ENCODE measurements at regions not wholly inside any gene's neighbourhood (a gene's known extent, or its start where the extent isn't known, plus 50 kb on each side); places are given as distances from the start of the nearest gene placed in this dataset.

- DNase-seq = no peak
These were observed 416.9 kb upstream of the SMARCA2 start for GRCh38 chr9:1598270-1598669.

- no peak for DNase-seq
These were observed 415.2 kb upstream of the SMARCA2 start for GRCh38 chr9:1599961-1600360.

GRCh38 chr9:1604942-1605560 lies 410.1 kb upstream of the SMARCA2 start:
- peak; percentile 31 for DNase-seq

GRCh38 chr9:1606253-1606652 lies 408.9 kb upstream of the SMARCA2 start:
- DNase-seq = no peak

GRCh38 chr9:1612886-1613285 lies 402.3 kb upstream of the SMARCA2 start:
- no peak for DNase-seq

- DNase-seq = no peak
These were observed 397.7 kb upstream of the SMARCA2 start for GRCh38 chr9:1617419-1617818.

GRCh38 chr9:1619915-1620710 lies 395.0 kb upstream of the SMARCA2 start:
- peak; percentile 20 for DNase-seq

GRCh38 chr9:1637401-1637800 lies 377.7 kb upstream of the SMARCA2 start:
- DNase-seq = no peak

- no peak for DNase-seq
These were observed 376.0 kb upstream of the SMARCA2 start for GRCh38 chr9:1639166-1639565.

GRCh38 chr9:1647776-1648175 lies 367.4 kb upstream of the SMARCA2 start:
- no peak for DNase-seq

GRCh38 chr9:1653282-1653681 lies 361.9 kb upstream of the SMARCA2 start:
- DNase-seq = no peak

GRCh38 chr9:1658661-1659362 lies 356.3 kb upstream of the SMARCA2 start:
- DNase-seq = no peak

GRCh38 chr9:1659363-1659690 lies 355.8 kb upstream of the SMARCA2 start:
- no peak for DNase-seq

GRCh38 chr9:1668441-1668840 lies 346.7 kb upstream of the SMARCA2 start:
- DNase-seq = no peak

- DNase-seq = no peak
These were observed 341.8 kb upstream of the SMARCA2 start for GRCh38 chr9:1673300-1673699.

- DNase-seq = no peak
These were observed 338.4 kb upstream of the SMARCA2 start for GRCh38 chr9:1676771-1677170.

GRCh38 chr9:1683951-1684350 lies 331.2 kb upstream of the SMARCA2 start:
- no peak for DNase-seq

- no peak for DNase-seq
These were observed 316.2 kb upstream of the SMARCA2 start for GRCh38 chr9:1698991-1699390.

GRCh38 chr9:1701113-1701512 lies 314.0 kb upstream of the SMARCA2 start:
- DNase-seq = no peak

GRCh38 chr9:1702701-1703100 lies 312.4 kb upstream of the SMARCA2 start:
- no peak for DNase-seq

- no peak for DNase-seq
These were observed 307.9 kb upstream of the SMARCA2 start for GRCh38 chr9:1707291-1707690.

- no peak for DNase-seq
These were observed 306.9 kb upstream of the SMARCA2 start for GRCh38 chr9:1708219-1708618.

- DNase-seq = no peak
These were observed 305.8 kb upstream of the SMARCA2 start for GRCh38 chr9:1709347-1709746.

GRCh38 chr9:1712861-1713450 lies 302.2 kb upstream of the SMARCA2 start:
- no peak for DNase-seq
